Brain microvascular endothelial cell (primary cell): ENCODE measurements at regions not wholly inside any gene's neighbourhood (a gene's known extent, or its start where the extent isn't known, plus 50 kb on each side); places are given as distances from the start of the nearest gene placed in this dataset.

ENCODE experiments used
- DNase-seq: peaks from one replicate; pipeline ENCODE4 v3.0.0-alpha.2; 2020
- H3K27ac ChIP-seq: fragments of 250-450 bp; sonication (Bioruptor Pico); 2 replicates; pipeline ENCODE4 v1.5.1; 2020; ENCODE audit warnings: mild to moderate bottlenecking, moderate library complexity
- H3K27me3 ChIP-seq: fragments of 250-450 bp; sonication (Bioruptor Pico); replicated peaks from 2 replicates; pipeline ENCODE4 v1.5.1; 2020; ENCODE audit warnings: mild to moderate bottlenecking
- H3K36me3 ChIP-seq: fragments of 250-450 bp; sonication (Bioruptor Pico); replicated peaks from 2 replicates; pipeline ENCODE4 v1.5.1; 2020; ENCODE audit warnings: mild to moderate bottlenecking
- H3K4me3 ChIP-seq: 2 replicates; pipeline ENCODE4 v1.5.1; 2011; ENCODE audit warnings: low read depth, mild to moderate bottlenecking, control low read depth, low read length, moderate library complexity
- CTCF ChIP-seq: IDR thresholded peaks from 2 replicates; pipeline ENCODE4 v1.5.1; 2011; ENCODE audit warnings: low read depth, mild to moderate bottlenecking, moderate library complexity, low read length, control low read depth, inconsistent platforms; ENCODE audit errors: missing control alignments
- in situ Hi-C: cut with HindIII; loops from 2 replicates; pipeline ENCODE4 v1.10.0; 2017; ENCODE audit warnings: low sequenced_read_pairs, low pct_ligation_motif_present

GRCh38 chr3:69567023-69567709 is 172.1 kb upstream of the MITF start:
- Histone ChIP-seq H3K27me3 (no peaks in the 10 kb centered on the region), H3K27ac (no peak overlapping the region), H3K4me3 (no peak overlapping the region), H3K36me3 (no peaks in the 10 kb centered on the region)
- DNase-seq, result no peak
- in situ Hi-C loops, result no loop called here
- no peak for TF ChIP-seq CTCF

- no peak overlapping the region for H3K4me3 ChIP-seq
- no peak for TF ChIP-seq CTCF
- DNase-seq, result no peak
- no peaks in the 10 kb centered on the region for H3K36me3 ChIP-seq
- in situ Hi-C loops, result no loop called here
- H3K27me3 ChIP-seq, result no peaks in the 10 kb centered on the region
- H3K27ac ChIP-seq, result no peak overlapping the region
Measured at GRCh38 chr3:69566275-69566674, 173.0 kb upstream of the MITF start.

- no peak for DNase-seq
- Histone ChIP-seq H3K27ac (no peak overlapping the region), H3K27me3 (no peaks in the 10 kb centered on the region), H3K36me3 (no peaks in the 10 kb centered on the region), H3K4me3 (no peak overlapping the region)
- no peak for TF ChIP-seq CTCF
- in situ Hi-C loops, result no loop called here
Measured at GRCh38 chr3:69565316-69565715, 173.9 kb upstream of the MITF start.

GRCh38 chr3:69563981-69564380 is 175.3 kb upstream of the MITF start:
- in situ Hi-C loops, result no loop called here

GRCh38 chr3:69563151-69563550 is 176.1 kb upstream of the MITF start:
- in situ Hi-C loops, result no loop called here

More at GRCh38 chr3:69563981-69564380, 175.3 kb upstream of the MITF start:
- Histone ChIP-seq H3K27me3 (no peaks in the 10 kb centered on the region), H3K27ac (no peak overlapping the region), H3K36me3 (no peaks in the 10 kb centered on the region), H3K4me3 (no peak overlapping the region)
- DNase-seq, result no peak
- TF ChIP-seq CTCF, result no peak

More at GRCh38 chr3:69563151-69563550, 176.1 kb upstream of the MITF start:
- Histone ChIP-seq H3K36me3 (no peaks in the 10 kb centered on the region), H3K27ac (no peak overlapping the region), H3K4me3 (no peak overlapping the region), H3K27me3 (no peaks in the 10 kb centered on the region)
- TF ChIP-seq CTCF, result no peak
- no peak for DNase-seq
